ENCODE measurements at regions not wholly inside any gene's neighbourhood (a gene's known extent, or its start where the extent isn't known, plus 50 kb on each side); places are given as distances from the start of the nearest gene placed in this dataset.
"Not testable (repeated sequence)": the region's sequence is repeated elsewhere in the genome, so short reads cannot be mapped to it uniquely, and the experiment has no call there.

GRCh38 chr18:14379489-14379888 is 163.9 kb downstream of the POTEC start:
- 92 to 100% methylated on average over 2 of the region's 2 CpGs for WGBS, 2 donors (ENCODE audit: low coverage in 1 of 2)
- H3K27me3 ChIP-seq; H3K4me1 ChIP-seq; H3K4me3 ChIP-seq; H3K9me3 ChIP-seq; in situ Hi-C loops (cut with MboI; ENCODE audit: low pct_ligation_motif_present in 1 of 4, low pct_unique_long_range_greater_than_20kb in 1 of 4, low sequenced_read_pairs in 3 of 4); intact Hi-C loops (cut with DNase I; ENCODE audit: low total_unique reads); DNase-seq; H3K36me3 ChIP-seq; H3K27ac ChIP-seq: not testable (repeated sequence)

- in situ Hi-C loops (cut with MboI; ENCODE audit: low pct_ligation_motif_present in 1 of 4, low pct_unique_long_range_greater_than_20kb in 1 of 4, low sequenced_read_pairs in 3 of 4); H3K4me1 ChIP-seq; H3K4me3 ChIP-seq; DNase-seq; H3K27me3 ChIP-seq; H3K9me3 ChIP-seq; H3K36me3 ChIP-seq; intact Hi-C loops (cut with DNase I; ENCODE audit: low total_unique reads); H3K27ac ChIP-seq: not testable (repeated sequence)
- WGBS, 2 donors (ENCODE audit: low coverage in 1 of 2): 89 to 97% methylated on average over 7 to 24 of the region's 24 CpGs
Measured at GRCh38 chr18:14378376-14378775, 165.0 kb downstream of the POTEC start.

GRCh38 chr18:14361346-14361745 is 182.1 kb downstream of the POTEC start:
- H3K4me3 ChIP-seq; in situ Hi-C loops (cut with MboI; ENCODE audit: low pct_ligation_motif_present in 1 of 4, low pct_unique_long_range_greater_than_20kb in 1 of 4, low sequenced_read_pairs in 3 of 4); H3K27me3 ChIP-seq; H3K9me3 ChIP-seq; intact Hi-C loops (cut with DNase I; ENCODE audit: low total_unique reads); H3K4me1 ChIP-seq; DNase-seq; H3K27ac ChIP-seq; H3K36me3 ChIP-seq: not testable (repeated sequence)
- 82 to 88% methylated on average over 4 to 13 of the region's 18 CpGs for WGBS, 2 donors (ENCODE audit: low coverage in 1 of 2)

GRCh38 chr18:14357553-14358297 is 185.7 kb downstream of the POTEC start:
- H3K9me3 ChIP-seq; H3K4me1 ChIP-seq; H3K36me3 ChIP-seq; H3K4me3 ChIP-seq; H3K27ac ChIP-seq; H3K27me3 ChIP-seq; DNase-seq; intact Hi-C loops (cut with DNase I; ENCODE audit: low total_unique reads); in situ Hi-C loops (cut with MboI; ENCODE audit: low pct_ligation_motif_present in 1 of 4, low pct_unique_long_range_greater_than_20kb in 1 of 4, low sequenced_read_pairs in 3 of 4): not testable (repeated sequence)
- WGBS, 2 donors (ENCODE audit: low coverage in 1 of 2): 89 to 93% methylated on average over 4 to 22 of the region's 22 CpGs

- DNase-seq; H3K9me3 ChIP-seq; in situ Hi-C loops (cut with MboI; ENCODE audit: low pct_ligation_motif_present in 1 of 4, low pct_unique_long_range_greater_than_20kb in 1 of 4, low sequenced_read_pairs in 3 of 4); H3K4me1 ChIP-seq; H3K4me3 ChIP-seq; H3K36me3 ChIP-seq; intact Hi-C loops (cut with DNase I; ENCODE audit: low total_unique reads); H3K27ac ChIP-seq; H3K27me3 ChIP-seq: not testable (repeated sequence)
- 42 to 80% methylated on average over 1 to 3 of the region's 3 CpGs for WGBS, 2 donors (ENCODE audit: low coverage in 1 of 2)
Measured at GRCh38 chr18:14342170-14342569, 201.2 kb downstream of the POTEC start.

GRCh38 chr18:14336017-14336416 is 203.8 kb upstream of the ZNF519 start:
- H3K9me3 ChIP-seq; in situ Hi-C loops (cut with MboI; ENCODE audit: low pct_ligation_motif_present in 1 of 4, low pct_unique_long_range_greater_than_20kb in 1 of 4, low sequenced_read_pairs in 3 of 4); DNase-seq; H3K27ac ChIP-seq; H3K4me1 ChIP-seq; H3K4me3 ChIP-seq; H3K36me3 ChIP-seq; H3K27me3 ChIP-seq: not testable (repeated sequence)
- intact Hi-C loops (cut with DNase I; ENCODE audit: low total_unique reads): loop anchor here (10.0 kb wide), 1 partner anchor 71 kb away; no protein-coding TSS in a partner anchor
- 65% methylated on average over 6 of the region's 6 CpGs; no CpG with 5 or more reads in 1 of the 2 donors for WGBS, 2 donors (ENCODE audit: low coverage in 1 of 2)

- DNase-seq; H3K27ac ChIP-seq; H3K36me3 ChIP-seq; H3K27me3 ChIP-seq; H3K4me3 ChIP-seq; H3K4me1 ChIP-seq; H3K9me3 ChIP-seq; intact Hi-C loops (cut with DNase I; ENCODE audit: low total_unique reads); in situ Hi-C loops (cut with MboI; ENCODE audit: low pct_ligation_motif_present in 1 of 4, low pct_unique_long_range_greater_than_20kb in 1 of 4, low sequenced_read_pairs in 3 of 4): not testable (repeated sequence)
- 60 to 75% methylated on average over 1 to 4 of the region's 4 CpGs for WGBS, 2 donors (ENCODE audit: low coverage in 1 of 2)
Measured at GRCh38 chr18:14321217-14321616, 189.0 kb upstream of the ZNF519 start.

GRCh38 chr18:14301255-14301654 is 169.0 kb upstream of the ZNF519 start:
- H3K36me3 ChIP-seq; in situ Hi-C loops (cut with MboI; ENCODE audit: low pct_ligation_motif_present in 1 of 4, low pct_unique_long_range_greater_than_20kb in 1 of 4, low sequenced_read_pairs in 3 of 4); H3K9me3 ChIP-seq; H3K27ac ChIP-seq; H3K27me3 ChIP-seq; intact Hi-C loops (cut with DNase I; ENCODE audit: low total_unique reads); H3K4me1 ChIP-seq; H3K4me3 ChIP-seq; DNase-seq: not testable (repeated sequence)
- WGBS, 2 donors (ENCODE audit: low coverage in 1 of 2): 83 to 85% methylated on average over 4 to 7 of the region's 7 CpGs

- H3K9me3 ChIP-seq; H3K27me3 ChIP-seq; H3K4me1 ChIP-seq; H3K4me3 ChIP-seq; in situ Hi-C loops (cut with MboI; ENCODE audit: low pct_ligation_motif_present in 1 of 4, low pct_unique_long_range_greater_than_20kb in 1 of 4, low sequenced_read_pairs in 3 of 4); DNase-seq; H3K27ac ChIP-seq; H3K36me3 ChIP-seq; intact Hi-C loops (cut with DNase I; ENCODE audit: low total_unique reads): not testable (repeated sequence)
- 60 to 73% methylated on average over 1 to 3 of the region's 3 CpGs for WGBS, 2 donors (ENCODE audit: low coverage in 1 of 2)
Measured at GRCh38 chr18:14295081-14295480, 162.8 kb upstream of the ZNF519 start.
